OCI-LY3 (cell line): ENCODE measurements at regions not wholly inside any gene's neighbourhood (a gene's known extent, or its start where the extent isn't known, plus 50 kb on each side); places are given as distances from the start of the nearest gene placed in this dataset.

Experiments used
- H2AFZ ChIP-seq: fragments of 200-600, 300-600 bp; shearing (Covaris generic); 2 replicates; pipeline ENCODE4 v1.6.0; 2014; ENCODE audit warnings: antibody characterized with exemption, low read depth, low read length
- H3K27ac ChIP-seq: fragments of 200-600, 300-600 bp; sonication (generic); 2 replicates; pipeline ENCODE4 v1.5.1; 2014; ENCODE audit warnings: mild to moderate bottlenecking, low read length, moderate library complexity, mixed read lengths
- H3K27me3 ChIP-seq: fragments of 200-600, 300-600 bp; sonication (generic); 2 replicates; pipeline ENCODE4 v1.6.1; 2014; ENCODE audit warnings: low read depth, low read length, mixed read lengths
- H3K36me3 ChIP-seq: fragments of 200-600, 300-600 bp; sonication (generic); replicated peaks from 2 replicates; pipeline ENCODE3; 2014; ENCODE audit warnings: low read depth, low read length, mixed read lengths
- H3K4me1 ChIP-seq: fragments of 300-600, 200-600 bp; sonication (generic); 2 replicates; pipeline ENCODE4 v1.6.1; 2014; ENCODE audit warnings: low read length, mixed read lengths
- H3K4me2 ChIP-seq: fragments of 200-600, 300-600 bp; sonication (generic); 2 replicates; pipeline ENCODE4 v1.6.1; 2014; ENCODE audit warnings: low read length, mixed read lengths
- H3K4me3 ChIP-seq: fragments of 300-600, 200-600 bp; sonication (generic); 2 replicates; pipeline ENCODE4 v1.5.1; 2014; ENCODE audit warnings: antibody characterized with exemption, mild to moderate bottlenecking, low read length, moderate library complexity
- H3K79me2 ChIP-seq: fragments of 300-600, 200-600 bp; shearing (Covaris generic); 2 replicates; pipeline ENCODE4 v1.6.1; 2014; ENCODE audit warnings: mild to moderate bottlenecking, low read length, mixed read lengths
- H3K9ac ChIP-seq: fragments of 300-600, 200-600 bp; shearing (Covaris generic); 2 replicates; pipeline ENCODE4 v1.6.0; 2014; ENCODE audit warnings: mild to moderate bottlenecking, low read length, moderate library complexity
- H3K9me3 ChIP-seq: fragments of 200-600, 300-600 bp; shearing (Covaris generic); 2 replicates; pipeline ENCODE4 v1.6.1; 2014; ENCODE audit warnings: low read length, mixed read lengths; ENCODE audit not compliant: insufficient read depth
- H4K20me1 ChIP-seq: fragments of 200-600, 300-600 bp; sonication (generic); 2 replicates; pipeline ENCODE4 v1.6.1; 2016; ENCODE audit warnings: low read length, mixed read lengths; ENCODE audit not compliant: insufficient read depth
- CTCF ChIP-seq: fragments of 200-600, 300-600 bp; sonication (generic); IDR thresholded peaks from 2 replicates; pipeline ENCODE4 v1.5.1; 2014; ENCODE audit warnings: antibody characterized with exemption, low read length, low read depth
- EZH2phosphoT487 ChIP-seq: fragments of 200-600 bp; shearing (Covaris generic); IDR thresholded peaks from 2 replicates; pipeline ENCODE4 v1.6.1; 2018; ENCODE audit warnings: antibody characterized with exemption, mixed run types, low read depth

- no peak overlapping the region for H3K4me2 ChIP-seq
These were observed 748.2 kb downstream of the DIAPH3 start for GRCh38 chr13:59415498-59415897.

GRCh38 chr13:59416561-59416960 is 747.2 kb downstream of the DIAPH3 start:
- Histone ChIP-seq H3K4me1 (peaks cover 40% of the 10 kb centered on the region), H2AFZ (no peak overlapping the region), H3K4me3 (no peak overlapping the region), H3K9ac (no peak overlapping the region), H3K9me3 (no peaks in the 10 kb centered on the region), H3K4me2 (no peak overlapping the region), H3K36me3 (no peaks in the 10 kb centered on the region), H3K27me3 (peaks cover 7% of the 10 kb centered on the region; the same call in 1 of the 2 replicates), H4K20me1 (no peaks in the 10 kb centered on the region), H3K27ac (no peak overlapping the region), H3K79me2 (no peaks in the 10 kb centered on the region)
- TF ChIP-seq EZH2phosphoT487: no peak
- TF ChIP-seq CTCF: no peak

More at GRCh38 chr13:59415498-59415897, 748.2 kb downstream of the DIAPH3 start:
- Histone ChIP-seq H2AFZ (no peak overlapping the region), H3K27me3 (peaks cover 7% of the 10 kb centered on the region; the same call in 1 of the 2 replicates), H3K4me1 (peaks cover 40% of the 10 kb centered on the region), H3K4me3 (no peak overlapping the region), H4K20me1 (no peaks in the 10 kb centered on the region), H3K27ac (no peak overlapping the region), H3K9me3 (no peaks in the 10 kb centered on the region; the same call in 1 of the 2 replicates), H3K9ac (no peak overlapping the region), H3K79me2 (no peaks in the 10 kb centered on the region), H3K36me3 (peaks cover 2% of the 10 kb centered on the region)
- TF ChIP-seq EZH2phosphoT487 (no peak), CTCF (no peak)

- Histone ChIP-seq H3K4me3 (no peak overlapping the region), H2AFZ (no peak overlapping the region), H3K79me2 (no peaks in the 10 kb centered on the region), H3K4me1 (no peaks in the 10 kb centered on the region), H3K27me3 (no peaks in the 10 kb centered on the region), H3K9ac (no peak overlapping the region), H3K9me3 (no peaks in the 10 kb centered on the region), H3K4me2 (no peak overlapping the region), H3K36me3 (no peaks in the 10 kb centered on the region), H4K20me1 (no peaks in the 10 kb centered on the region), H3K27ac (no peak overlapping the region)
- TF ChIP-seq CTCF (no peak), EZH2phosphoT487 (no peak)
These were observed 741.1 kb downstream of the DIAPH3 start for GRCh38 chr13:59422646-59423045.

- Histone ChIP-seq H2AFZ (no peak overlapping the region), H3K36me3 (no peaks in the 10 kb centered on the region), H3K27ac (no peak overlapping the region), H3K4me1 (no peaks in the 10 kb centered on the region), H3K79me2 (no peaks in the 10 kb centered on the region), H3K4me2 (no peak overlapping the region), H3K9me3 (no peaks in the 10 kb centered on the region), H4K20me1 (no peaks in the 10 kb centered on the region), H3K4me3 (no peak overlapping the region), H3K27me3 (no peaks in the 10 kb centered on the region), H3K9ac (no peak overlapping the region)
- TF ChIP-seq CTCF (no peak), EZH2phosphoT487 (no peak)
These were observed 739.9 kb downstream of the DIAPH3 start for GRCh38 chr13:59423708-59424340.
